ENCODE measurements at regions not wholly inside any gene's neighbourhood (a gene's known extent, or its start where the extent isn't known, plus 50 kb on each side); places are given as distances from the start of the nearest gene placed in this dataset.

- TF ChIP-seq CTCF (IDR thresholded peaks at IDR 0.05) (no peak), POLR2A (IDR thresholded peaks at IDR 0.05) (no peak)
Measured at GRCh38 chr15:95307115-95307514, 1023.4 kb upstream of the NR2F2 start.
